Stimulated activated CD8-positive, alpha-beta memory T cell treated with anti-CD3 and anti-CD28 coated beads, Interleukin-15, amount 100 ng/mL, for 4 hours (primary cell): ENCODE measurements at regions not wholly inside any gene's neighbourhood (a gene's known extent, or its start where the extent isn't known, plus 50 kb on each side); places are given as distances from the start of the nearest gene placed in this dataset.

Experiments used
- DNase-seq, 2 donors: peaks; one replicate each; pipeline ENCODE4 v3.0.0-alpha.2; 2020; ENCODE audit warnings: low read depth in 2 of 2

DNA sequence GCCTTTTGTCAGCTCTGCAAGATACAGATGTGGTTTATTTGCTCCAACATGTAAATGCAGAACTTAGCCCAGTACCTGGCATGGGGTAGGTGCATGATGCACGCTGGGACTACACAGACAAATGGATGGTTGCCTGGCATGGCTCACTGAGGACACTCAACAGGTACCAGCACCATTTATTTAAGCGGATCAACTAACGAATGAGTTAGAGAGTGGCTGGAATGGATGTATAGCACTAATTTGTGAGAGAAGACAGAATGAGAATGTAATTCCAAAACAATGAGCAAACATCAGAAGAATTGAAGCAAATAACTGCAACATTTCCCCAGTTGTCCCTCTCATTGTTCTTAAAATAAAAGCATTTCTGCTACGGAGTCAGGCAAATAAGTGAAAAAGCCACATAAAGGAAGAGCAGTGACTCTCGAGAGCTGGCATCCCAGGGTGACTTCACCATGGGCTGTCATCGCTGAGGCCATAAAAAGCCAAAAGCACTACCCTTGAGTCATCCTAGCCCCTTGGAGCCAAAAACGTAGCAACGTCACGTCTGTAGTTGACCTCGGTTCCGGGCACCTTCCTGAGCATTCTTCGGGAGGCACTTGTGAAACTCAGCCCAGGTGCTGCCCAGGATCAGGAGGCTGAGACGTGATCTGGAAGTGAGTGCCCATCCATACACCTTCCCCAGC is 290.3 kb downstream of the NSG2 start:
- no peak for DNase-seq

DNA sequence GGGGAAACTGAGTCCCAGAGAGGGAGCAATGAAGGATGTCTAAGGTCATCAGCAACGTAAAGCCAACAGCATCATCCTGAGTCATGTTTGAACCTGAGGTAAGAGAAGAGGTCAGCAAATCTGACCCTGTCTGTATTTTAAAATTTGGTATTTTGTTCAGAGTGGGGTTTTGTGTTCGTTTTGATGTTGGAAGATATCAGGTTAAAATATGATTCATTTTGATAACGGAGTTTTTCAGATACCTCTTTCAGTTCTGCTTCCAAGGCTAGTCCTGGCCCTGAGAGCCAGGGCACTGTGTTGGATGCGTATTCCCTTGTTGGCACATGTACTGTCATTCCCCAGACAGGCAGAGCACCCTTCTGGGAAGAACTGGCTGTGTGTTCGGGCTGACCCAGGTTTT is 291.0 kb downstream of the NSG2 start:
- no peak for DNase-seq

DNA sequence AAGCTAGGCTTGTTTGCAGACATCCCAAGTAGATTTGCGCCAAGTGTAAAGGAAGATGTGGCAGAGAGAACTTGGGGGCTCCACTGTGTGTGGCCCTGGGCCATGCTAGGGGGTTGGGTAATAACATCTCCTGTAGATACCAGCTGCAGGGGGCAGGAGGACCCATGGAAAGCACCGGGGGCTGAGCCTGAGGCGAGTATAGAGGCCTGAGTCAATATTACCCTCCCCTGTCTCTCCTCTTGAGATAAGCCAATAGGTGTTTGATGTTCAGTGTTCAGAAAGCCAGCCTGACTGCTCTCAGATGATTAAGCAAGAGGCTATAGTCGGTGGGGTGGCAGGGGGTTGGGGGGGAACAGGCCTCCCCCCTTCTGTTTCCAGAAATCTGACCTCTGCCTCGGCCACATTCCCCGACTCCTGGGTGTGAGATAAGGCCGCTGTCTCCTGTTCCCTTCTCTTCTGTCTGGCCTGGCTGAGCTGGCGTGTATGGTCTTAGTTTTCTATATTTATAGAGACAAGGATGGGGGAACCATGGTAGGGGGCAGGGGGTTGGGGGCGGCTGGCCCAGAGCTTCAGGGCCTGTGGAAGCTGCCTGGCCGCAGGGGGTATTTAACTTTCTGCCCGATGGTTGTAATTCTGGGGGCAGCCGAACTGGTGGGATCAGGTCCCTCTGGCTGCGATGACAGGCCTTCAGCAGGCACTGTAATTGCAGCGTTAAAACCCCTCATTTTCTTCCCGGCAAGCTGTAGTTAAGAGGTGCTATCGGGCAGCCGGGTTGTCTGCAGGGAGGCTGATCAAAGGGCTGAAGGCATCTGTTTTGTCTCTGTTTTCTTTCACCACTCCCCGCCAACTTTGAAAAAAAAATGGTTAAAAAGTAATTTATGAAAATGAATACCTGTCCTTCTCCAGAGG is 292.0 kb downstream of the NSG2 start:
- no peak for DNase-seq

DNA sequence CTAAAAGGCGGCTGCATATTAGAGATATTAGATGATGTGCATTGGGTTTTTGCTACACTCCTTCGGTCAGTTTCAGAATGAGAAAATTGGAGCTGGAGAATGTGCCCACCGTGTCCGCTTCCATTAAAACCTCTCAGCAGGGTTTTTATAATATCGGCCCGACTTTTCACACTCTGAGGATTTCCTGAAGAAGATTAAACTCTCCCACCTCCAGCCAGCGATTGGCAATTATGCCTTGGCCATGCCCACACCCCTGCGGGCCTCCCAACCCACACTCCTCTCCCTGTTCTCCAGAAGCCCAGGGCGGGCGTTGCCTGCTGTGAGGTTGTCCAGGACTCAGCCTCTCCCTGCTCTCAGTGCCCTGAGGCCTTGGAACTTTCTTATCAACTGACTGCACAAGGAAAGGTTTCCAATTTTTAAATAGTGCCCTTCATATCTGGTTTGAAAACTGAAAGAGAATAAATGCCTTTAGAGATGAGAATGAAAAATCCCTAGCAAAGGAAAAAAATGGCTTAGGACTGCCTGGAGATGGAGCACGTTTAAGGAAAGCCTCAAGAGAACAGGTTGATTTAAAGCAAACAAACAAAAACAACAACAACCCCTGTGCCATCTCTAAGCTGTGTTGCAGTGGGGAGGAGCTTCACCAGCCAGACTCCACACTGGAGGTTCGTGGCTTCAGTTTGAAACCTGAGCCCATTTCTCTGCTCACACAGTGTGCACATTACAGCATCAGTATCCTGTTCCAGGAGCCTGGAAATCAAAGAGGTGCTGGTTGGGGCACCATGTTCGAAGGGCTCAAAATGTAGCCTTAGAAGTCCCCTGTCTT is 292.9 kb downstream of the NSG2 start:
- DNase-seq: no peak

DNA sequence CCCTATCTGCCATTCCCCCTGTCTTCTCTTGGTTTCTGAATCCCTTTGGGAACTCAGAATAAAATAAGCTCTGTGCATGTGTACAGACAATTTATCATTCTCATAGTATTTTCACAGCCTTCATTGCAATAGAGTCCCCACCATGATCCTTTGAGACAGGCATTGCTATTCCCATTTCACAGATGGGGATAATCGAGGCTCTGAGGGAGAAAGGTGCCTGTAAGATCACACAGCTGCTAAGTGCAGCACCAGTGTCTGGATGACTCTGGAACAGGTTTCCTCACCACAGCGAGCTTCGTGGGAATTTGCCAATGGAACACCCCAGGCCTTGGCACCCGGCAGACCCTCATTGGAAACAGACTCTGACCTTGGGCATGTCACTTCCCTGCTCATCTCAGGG is 293.6 kb downstream of the NSG2 start:
- no peak for DNase-seq

DNA sequence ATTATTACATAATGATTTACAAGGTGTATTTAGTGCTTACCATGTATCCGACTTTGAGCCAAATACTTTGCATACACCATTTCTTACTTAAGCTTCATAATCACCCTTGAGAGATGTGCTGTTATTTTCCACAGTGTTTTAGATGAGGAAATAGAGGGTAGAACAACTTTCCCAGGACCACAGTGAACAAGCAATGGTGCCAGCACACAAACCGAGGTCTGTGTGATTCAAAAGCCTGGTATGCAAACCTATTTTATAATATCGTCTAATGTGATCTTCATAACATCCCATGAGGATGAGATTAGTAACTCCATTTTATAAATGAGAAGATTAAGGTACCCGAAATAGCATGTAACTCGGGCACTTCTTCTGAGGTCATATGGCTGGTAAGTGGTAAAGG is 294.7 kb downstream of the NSG2 start:
- no peak for DNase-seq

DNA sequence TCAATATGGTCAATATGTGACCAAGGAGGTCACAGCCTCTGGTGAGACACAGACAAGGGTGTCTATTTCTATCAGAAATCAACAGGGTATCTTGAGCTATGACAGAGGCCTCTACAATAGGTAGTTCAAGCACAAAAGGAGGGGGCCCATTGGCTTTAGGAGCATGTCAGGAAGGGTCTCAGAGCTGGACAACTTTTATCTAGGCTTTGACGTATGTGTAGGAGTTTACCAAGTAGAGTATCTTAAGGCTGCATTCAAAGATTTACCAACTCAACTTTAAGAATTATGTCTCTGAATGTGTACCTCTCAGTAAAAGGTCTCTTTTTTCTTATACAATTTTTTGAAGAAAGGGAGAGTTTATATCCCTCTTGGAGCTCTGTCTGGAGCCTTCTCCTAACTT is 297.2 kb downstream of the NSG2 start:
- DNase-seq: no peak

DNA sequence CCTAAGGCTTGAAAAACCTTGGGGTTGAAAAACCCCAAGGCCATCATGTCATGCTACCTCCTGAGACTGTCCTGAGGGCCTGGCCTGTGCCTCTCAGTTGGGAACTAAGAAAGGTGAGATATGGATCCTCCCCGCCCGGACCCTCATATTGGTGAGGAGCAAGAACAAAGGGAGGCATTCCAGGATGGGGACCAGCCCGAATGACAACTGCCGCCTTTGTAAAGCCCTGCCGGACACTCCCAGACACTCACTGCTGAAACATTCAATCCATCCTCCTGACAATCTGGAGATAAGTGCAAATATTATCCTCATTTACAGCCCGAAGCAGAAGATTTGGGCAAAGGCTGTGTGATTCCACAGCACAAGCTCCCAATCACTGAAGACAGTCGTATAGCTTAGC is 298.3 kb downstream of the NSG2 start:
- DNase-seq: no peak

DNA sequence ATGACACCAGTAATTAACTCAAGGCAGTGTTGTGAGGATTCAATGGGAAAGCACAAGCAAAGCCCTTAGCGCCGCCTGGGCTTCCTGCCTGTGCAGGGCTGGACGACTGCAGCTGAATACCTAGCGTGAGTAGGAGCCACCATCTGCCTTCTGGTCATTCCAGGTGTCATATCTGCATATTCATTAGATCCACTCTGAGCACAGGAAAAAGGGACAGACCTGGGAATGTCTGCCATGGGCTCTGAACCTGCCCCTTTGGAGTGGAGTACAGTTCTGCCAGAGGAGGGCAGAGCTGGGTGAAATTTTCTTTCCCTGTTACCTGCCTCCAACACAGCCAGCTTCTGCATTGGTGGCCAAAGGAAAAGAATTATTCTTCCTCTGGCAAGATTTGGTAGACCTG is 298.8 kb downstream of the NSG2 start:
- DNase-seq: no peak

DNA sequence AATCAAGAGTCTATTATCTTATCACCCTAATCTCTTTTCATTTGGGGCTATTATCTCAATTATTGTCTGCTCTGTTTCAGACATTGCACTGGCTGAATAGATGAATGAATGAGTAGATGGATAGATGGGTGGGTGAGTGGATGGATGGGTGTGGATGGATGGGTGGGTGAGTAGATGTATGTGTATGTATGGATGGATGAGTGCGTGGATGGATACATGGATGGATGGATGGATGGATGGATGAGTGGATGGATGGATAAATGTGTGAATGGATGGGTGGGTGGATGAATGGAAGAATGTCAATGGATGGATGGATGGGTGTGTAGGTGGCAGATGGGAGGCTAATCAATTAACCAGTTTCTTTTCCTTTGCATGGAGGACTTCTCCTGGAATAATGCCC is 301.7 kb downstream of the NSG2 start:
- no peak for DNase-seq

DNA sequence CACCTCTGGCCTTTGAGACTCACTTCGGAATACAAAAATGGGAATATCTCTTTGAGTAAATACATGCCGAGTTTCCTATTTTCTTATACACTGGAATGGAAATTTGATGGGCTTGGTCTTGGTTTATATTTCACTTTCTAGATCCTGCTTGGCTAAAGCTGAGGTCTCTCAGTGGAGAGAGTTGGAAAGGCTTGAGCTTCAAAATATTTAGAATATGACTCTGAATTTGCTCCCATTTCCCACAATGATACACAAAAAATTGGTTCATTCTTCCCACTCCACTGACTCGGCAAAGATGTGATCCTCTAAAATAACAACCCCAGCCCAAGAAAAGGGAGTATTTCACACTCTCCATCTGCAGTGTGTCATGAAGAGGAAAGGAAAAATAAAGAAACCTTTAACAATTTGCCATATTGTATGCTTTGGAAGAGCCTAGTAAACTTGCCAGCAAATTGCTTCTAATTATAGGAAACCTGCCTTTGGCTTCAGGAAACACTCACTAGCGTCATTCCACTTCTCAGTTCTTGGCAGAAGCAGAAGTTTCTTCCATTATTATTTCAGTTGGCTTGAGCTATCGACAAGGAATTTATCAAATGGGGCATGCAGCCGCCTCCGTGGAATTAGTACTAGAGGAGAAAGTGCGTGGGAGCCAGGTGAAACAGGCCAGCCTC is 302.9 kb downstream of the NSG2 start:
- DNase-seq: no peak

DNA sequence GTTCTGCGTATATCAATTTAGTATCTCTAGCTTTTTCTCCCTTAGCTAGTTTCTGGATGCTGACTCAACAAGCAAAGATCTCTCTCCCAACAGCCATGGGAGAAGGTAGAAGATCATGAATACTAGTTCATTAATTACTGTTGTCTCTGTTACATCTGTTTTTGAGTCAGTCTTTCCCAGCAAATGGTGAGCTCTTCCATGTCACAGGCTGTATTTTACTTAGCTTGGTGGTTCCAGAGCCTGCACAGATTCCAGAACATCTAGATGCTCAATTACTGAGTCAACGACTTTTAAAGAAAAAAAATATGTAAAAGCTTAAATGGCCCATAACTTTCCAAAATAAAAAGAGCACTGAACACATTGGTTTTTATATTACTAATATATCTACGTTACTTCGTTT is 307.2 kb downstream of the NSG2 start:
- DNase-seq: no peak

DNA sequence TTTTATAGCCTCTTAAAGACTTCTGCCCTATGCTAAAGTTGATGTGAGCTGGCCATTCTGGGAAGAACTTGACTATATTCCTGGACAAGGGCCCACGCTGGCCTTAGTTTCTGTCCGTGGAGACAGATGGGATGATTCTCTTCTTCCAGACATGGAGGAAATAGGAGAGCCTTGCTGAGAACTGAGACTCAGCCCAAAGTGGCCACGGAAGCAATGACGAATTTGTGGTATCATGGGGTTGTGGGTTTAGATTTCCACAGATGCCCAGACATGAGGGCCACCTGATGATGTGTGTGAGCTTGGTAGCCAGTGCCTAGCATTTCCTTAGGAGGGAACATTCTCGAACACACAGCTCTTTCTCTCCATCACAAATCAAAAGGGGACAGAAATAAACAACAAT is 309.1 kb downstream of the NSG2 start:
- no peak for DNase-seq

DNA sequence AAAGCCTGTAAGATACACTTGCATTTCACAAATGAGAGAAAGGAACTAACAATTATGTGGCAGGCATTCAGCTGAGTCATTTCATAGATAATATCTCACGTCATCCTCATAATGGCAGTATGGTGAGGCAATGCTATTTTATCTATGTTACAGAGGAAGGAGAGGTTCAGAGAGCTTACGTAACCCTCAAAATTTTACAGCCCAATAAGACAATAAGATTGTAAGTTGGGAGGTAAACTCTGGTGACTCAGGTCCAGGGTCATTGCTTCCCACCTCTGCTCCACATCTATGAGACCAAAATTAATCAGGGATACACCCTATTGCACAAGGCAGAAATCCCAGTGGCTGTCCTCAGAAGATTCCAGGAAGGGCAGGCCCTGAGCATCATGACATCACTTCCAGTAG is 309.7 kb downstream of the NSG2 start:
- no peak for DNase-seq

DNA sequence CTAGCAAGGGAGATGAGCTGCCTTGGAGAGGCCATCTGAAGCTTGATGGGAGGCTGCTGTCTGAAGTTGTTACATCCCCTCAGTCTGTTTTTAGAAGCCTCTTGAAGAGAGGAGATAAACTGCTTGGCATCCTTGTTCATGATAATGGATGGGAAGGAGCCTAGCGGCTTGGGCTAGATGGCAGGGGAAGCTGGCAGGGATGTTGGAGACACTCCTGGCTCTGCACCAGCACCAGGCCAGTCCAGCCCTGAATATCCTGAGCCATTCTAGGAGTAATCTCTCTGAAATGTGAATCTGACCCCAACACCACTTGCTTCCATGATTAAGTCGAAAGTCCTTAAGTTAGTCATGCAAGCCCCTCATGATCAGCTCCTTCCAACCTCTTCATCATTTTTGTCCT is 310.5 kb downstream of the NSG2 start:
- no peak for DNase-seq

DNA sequence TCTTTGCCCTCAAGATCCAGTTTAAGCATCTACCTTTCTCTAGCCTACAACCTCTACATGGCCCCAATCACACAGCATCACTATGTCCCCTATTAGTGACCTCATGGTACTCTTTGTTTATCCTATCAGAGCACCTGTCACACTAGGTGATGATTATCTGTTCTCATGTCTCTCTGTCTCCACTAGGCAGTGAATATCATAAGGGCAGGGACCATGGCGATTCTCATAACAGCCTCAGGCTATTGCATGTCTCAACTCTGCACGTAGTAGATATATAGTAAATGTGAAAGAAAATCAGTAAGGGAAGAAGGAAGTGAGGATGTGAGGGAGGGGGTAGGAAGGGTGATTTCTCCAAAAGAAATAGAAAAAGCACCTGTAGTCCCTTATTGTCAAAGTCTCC is 311.0 kb downstream of the NSG2 start:
- no peak for DNase-seq

DNA sequence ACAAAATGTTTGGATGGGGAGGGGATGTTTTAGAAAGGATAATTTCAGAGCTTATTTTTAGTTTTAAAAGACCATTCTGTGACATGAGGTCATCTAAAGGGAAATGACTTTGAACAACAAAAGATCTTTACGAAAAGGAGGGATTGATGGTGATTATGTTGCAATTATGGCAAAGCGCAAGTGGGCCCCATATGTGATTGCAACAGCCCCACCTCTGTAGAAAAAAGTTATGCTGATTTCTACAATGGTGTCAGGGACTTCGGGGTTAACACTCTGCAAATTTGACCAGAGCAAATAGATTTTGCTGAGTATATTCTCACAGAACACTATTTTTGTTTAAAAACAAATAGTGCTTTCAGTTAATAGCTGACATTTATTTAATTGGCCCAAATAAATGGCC is 312.8 kb downstream of the NSG2 start:
- no peak for DNase-seq

DNA sequence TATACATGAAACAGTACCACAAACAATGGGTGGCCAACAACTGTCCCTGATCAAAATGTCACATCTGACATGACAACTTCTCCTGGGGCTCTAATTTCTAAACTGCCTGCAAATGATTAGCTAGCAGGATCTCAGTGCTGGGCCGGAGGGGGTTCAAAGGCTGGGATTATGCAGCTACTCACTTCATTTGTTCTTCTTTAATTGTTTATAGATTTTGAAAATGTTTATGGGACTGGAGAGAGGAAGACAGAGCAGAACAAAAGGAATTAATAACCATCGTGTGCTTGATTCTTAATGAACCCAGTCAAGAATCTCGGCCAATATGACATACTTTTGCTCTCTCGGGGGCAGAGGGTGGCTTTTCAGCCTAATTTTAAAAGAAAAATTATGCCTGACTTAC is 313.6 kb downstream of the NSG2 start:
- DNase-seq: no peak

DNA sequence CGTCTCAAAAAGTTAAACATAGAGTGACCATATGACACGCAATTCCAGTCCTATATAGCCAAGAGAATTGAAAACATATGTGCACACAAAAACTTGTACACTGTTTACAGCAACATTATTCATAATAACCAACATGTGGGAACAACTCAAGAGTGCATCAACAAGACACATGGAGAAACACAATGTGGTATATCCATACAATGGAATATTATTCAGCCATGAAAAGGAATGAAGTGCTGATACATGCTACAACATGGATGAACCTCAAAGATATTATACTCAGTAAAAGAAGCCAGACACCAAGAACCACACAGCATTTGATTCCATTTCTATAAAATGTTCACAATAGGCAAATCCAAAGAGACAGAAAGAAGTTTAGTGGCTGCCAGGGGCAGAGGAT is 317.0 kb downstream of the NSG2 start:
- no peak for DNase-seq

DNA sequence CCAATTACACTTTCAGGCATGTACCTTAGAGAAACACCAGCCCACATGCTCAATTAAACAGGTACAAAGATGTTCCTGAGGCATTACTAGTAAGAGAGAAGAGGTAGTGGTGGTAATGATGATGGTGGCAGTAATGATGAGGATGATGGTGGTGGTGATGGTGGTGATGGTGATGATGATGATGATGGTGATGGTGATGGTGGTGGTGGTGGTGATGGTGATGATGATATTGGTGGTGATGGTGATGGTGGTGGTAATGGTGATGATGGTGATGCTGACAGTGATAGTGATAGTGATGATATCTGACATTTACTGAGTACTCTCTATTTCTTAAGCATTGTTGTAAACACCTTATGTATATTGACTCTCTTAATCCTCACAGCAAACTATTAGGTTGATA is 318.4 kb downstream of the NSG2 start:
- no peak for DNase-seq

DNA sequence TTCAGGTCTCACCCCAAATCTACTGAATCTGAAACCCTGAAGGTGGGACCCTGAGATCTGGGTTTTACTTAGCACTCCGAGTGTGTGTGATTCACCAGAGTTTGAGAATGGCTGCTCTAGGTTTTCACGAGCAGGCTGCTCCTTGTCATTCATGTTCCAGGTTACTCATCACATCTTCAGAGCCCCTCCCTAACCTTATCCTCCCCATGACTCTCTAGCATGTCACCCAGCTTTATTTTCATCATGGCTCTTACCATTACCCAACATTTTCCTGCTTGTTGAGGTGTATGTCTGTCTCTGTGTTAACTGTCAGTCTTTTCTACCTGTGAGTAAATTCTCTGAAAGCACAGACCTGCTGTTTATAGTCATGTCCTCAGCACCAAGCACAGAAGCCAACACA is 319.2 kb downstream of the NSG2 start:
- no peak for DNase-seq

DNA sequence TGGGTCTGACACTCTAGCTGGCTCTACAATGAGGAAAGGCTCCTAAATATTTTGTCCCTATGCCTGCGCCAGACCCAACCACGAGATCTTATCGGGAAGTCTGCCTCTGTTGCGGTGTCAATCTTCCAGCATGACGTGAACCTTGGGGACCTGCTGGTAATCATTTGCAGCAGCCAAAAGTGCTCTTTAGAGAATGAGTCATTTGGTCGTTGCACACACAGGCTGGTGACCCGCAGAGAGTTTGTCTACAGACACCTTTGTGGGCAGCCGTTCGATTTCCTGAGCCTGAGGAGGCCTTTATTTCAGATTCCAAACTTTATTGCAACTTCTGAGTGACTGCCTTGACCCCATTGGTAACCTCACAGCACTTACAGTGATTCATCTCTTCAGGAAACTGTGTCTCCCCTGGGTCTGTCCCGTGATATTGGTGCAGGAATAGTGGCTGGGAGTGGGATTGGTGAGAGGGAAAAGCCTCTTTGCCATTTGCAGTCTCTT is 326.1 kb downstream of the NSG2 start:
- DNase-seq: no peak
